GM10248 (cell line): ENCODE measurements at regions not wholly inside any gene's neighbourhood (a gene's known extent, or its start where the extent isn't known, plus 50 kb on each side); places are given as distances from the start of the nearest gene placed in this dataset.

Source experiments
- CTCF ChIA-PET: fragments of 300-600 bp; sonication (Branson Sonifier 250); formaldehyde crosslinking; extraction: SDS; loops from one replicate; lab custom pipeline; 2021; ENCODE audit warnings: antibody characterized with exemption; lab: Yijun Ruan, JAX
- POLR2A ChIA-PET: fragments of 350-650 bp; sonication (Branson Sonifier 250); formaldehyde crosslinking; extraction: SDS; loops from one replicate; lab custom pipeline; 2020; ENCODE audit warnings: antibody characterized with exemption; lab: Yijun Ruan, JAX
- DNase-seq: peaks from one replicate; pipeline ENCODE4 v3.0.0; 2012; ENCODE audit errors: extremely low spot score
- TF ChIP-seq, protein P1 (sequence below): IDR thresholded peaks from 2 replicates; pipeline ENCODE4 v1.5.1; 2012; ENCODE audit warnings: mild to moderate bottlenecking, low read depth; ENCODE audit errors: extremely low read depth, missing control alignments, control extremely low read depth

DNA sequence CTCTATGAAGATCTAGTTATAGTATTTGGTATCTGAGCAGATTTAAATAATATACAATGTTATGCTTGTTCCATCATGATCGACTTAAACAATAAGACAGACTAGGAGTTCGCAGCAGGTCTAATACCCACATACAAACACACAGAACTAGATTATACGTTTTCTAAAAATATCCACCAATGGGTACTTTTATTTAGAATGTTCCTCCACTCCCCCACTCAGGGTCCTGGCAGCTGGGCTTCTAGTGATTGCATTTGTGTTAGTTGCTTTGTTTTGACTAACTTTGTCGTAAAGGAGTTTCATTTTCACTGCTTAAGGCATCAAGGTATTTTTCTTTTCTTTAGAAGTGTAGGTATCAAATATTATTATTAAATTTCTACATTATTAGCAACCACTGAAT is 91.4 kb downstream of the RPRM start:
- TF ChIP-seq, protein P1, sequence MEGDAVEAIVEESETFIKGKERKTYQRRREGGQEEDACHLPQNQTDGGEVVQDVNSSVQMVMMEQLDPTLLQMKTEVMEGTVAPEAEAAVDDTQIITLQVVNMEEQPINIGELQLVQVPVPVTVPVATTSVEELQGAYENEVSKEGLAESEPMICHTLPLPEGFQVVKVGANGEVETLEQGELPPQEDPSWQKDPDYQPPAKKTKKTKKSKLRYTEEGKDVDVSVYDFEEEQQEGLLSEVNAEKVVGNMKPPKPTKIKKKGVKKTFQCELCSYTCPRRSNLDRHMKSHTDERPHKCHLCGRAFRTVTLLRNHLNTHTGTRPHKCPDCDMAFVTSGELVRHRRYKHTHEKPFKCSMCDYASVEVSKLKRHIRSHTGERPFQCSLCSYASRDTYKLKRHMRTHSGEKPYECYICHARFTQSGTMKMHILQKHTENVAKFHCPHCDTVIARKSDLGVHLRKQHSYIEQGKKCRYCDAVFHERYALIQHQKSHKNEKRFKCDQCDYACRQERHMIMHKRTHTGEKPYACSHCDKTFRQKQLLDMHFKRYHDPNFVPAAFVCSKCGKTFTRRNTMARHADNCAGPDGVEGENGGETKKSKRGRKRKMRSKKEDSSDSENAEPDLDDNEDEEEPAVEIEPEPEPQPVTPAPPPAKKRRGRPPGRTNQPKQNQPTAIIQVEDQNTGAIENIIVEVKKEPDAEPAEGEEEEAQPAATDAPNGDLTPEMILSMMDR, result no peak
- ChIA-PET POLR2A (no interaction called here), CTCF (no interaction called here)
- DNase-seq, result no peak

DNA sequence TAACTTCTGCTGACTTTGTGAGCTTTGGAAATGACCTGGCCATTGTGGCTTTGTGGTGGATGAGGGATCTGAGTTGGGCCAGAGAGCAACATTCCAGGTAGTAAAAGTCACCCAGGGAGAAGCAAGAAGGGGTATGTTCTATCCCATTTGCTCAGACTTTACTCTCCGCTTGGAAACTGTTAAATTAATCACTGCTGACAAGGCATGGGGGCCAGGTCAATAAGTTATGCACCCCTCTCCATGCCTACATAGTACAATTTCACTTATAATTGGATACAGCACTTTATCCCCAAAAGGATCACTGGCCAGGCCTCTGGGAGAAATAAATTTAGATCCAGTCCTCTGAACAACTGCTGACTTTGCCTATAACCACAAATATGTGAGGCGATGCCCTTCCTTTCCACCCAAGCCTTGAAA is 92.1 kb downstream of the RPRM start:
- no peak for DNase-seq
- POLR2A ChIA-PET, result no interaction called here
- TF ChIP-seq, protein P1, result no peak
- CTCF ChIA-PET, result no interaction called here

DNA sequence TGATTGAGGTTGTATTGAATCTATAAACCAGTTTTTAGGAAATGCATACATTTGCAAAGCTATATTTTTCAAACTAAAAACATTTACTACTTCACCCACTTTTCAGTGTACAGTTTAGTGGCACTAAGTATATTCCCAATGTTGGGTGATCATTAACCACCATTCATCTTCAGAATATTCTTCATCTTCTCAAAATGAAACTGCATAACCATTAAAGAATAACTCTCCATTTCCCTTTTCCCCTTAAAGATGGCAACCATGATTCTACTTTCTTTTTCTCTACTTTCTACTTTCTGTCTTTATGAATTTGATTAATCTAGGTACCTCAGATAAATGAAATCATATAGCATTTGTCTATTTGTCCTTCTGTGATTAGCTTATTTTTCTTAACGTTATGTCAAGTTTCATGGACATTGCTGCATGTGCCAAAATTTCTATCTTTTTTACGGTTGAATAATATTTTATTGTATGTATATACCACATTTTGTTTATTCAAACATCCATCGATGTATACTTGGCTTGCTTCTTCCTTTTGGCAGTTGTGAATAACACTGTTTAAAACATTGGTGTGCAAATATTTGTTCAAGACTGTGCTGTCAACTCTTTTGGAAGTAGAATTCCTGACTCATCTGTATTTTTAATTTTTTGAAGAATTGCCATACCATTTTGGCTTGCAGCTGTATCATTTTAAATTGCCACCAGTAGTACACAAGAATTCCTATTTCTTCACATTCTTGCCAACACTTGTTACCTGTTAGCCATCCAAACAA is 104.9 kb downstream of the RPRM start:
- POLR2A ChIA-PET, result no interaction called here
- TF ChIP-seq, protein P1, result no peak
- CTCF ChIA-PET, result interaction anchor here (2.1 kb wide), 1 partner anchor 8 kb away, joined by 6 read pairs; no protein-coding TSS in a partner anchor
- DNase-seq, result no peak

DNA sequence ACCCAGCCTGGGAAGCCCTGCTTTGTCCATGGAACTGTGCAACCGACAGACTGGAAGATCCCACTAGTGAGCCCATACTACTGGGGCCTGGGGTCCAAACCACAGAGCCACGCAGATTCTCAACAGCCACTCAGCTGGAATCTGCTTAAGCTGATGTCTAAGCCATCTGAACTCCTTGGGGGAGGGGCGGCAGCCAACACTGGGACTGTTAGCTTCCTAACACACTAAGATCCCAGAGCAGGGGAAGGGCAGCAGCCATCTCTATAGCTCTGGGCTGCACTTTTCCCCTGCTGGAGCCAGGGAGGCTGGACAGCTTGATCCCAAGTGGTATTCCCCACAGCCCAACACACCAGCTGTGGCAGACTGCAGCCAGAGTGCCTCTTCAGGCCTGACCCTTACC is 118.3 kb downstream of the RPRM start:
- DNase-seq, result no peak
- ChIA-PET CTCF (no interaction called here), POLR2A (no interaction called here)
- TF ChIP-seq, protein P1, result no peak

- POLR2A ChIA-PET, result no interaction called here
- CTCF ChIA-PET, result no interaction called here
- TF ChIP-seq, protein P1, result no peak
- no peak for DNase-seq
Measured at GRCh38 chr2:153354377-153354776, 124.2 kb downstream of the RPRM start.

DNA sequence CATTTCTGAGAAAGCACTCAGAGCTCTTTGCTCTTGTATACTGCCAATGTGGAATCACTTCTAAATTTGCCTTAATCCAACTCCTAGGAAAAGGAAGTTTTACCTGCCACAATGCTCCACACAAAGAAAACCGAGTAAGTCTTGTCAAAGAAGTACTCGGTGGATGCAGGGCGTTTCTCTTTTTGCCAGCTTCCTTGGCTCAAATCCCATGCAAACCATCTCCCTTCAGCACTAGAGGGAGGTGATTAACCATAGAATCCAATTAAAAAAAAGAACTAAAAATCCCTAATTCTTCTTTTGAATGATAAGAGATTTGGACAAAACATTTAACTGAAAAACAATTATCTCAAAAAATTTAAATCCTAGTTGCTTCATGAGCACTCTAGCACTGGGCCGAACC is 129.0 kb downstream of the RPRM start:
- DNase-seq, result no peak
- ChIA-PET POLR2A (no interaction called here), CTCF (interaction anchor here (1.2 to 1.3 kb wide), 2 partner anchors 13 to 17 kb away, joined by 3 read pairs; no protein-coding TSS in a partner anchor)
- TF ChIP-seq, protein P1, result no peak
